Endodermal cell (in vitro differentiated cells): ENCODE measurements at regions not wholly inside any gene's neighbourhood (a gene's known extent, or its start where the extent isn't known, plus 50 kb on each side); places are given as distances from the start of the nearest gene placed in this dataset.

Experiments
- DNase-seq: peaks from one replicate; pipeline ENCODE4 v3.0.0-alpha.2; 2017
- H3K27ac ChIP-seq: 2 replicates; pipeline ENCODE4 v1.5.1; 2013; ENCODE audit warnings: mild to moderate bottlenecking, low read depth, low read length, moderate library complexity
- H3K27me3 ChIP-seq: 2 replicates; pipeline ENCODE4 v1.6.1; 2013; ENCODE audit warnings: mild to moderate bottlenecking, low read length, moderate library complexity; ENCODE audit not compliant: insufficient read depth, control insufficient read depth, poor library complexity, severe bottlenecking
- H3K36me3 ChIP-seq: 2 replicates; pipeline ENCODE4 v1.7.0; 2013; ENCODE audit warnings: mild to moderate bottlenecking, low read length, moderate library complexity; ENCODE audit not compliant: control insufficient read depth, insufficient read depth
- H3K4me1 ChIP-seq: one replicate; pipeline ENCODE4 v1.7.0; 2013; ENCODE audit warnings: low read length; ENCODE audit not compliant: control insufficient read depth, insufficient read depth
- H3K4me3 ChIP-seq: 2 replicates; pipeline ENCODE4 v1.5.1; 2013; ENCODE audit warnings: mild to moderate bottlenecking, low read length, moderate library complexity
- H3K9ac ChIP-seq: 2 replicates; pipeline ENCODE4 v1.6.1; 2013; ENCODE audit warnings: mild to moderate bottlenecking, low read length, moderate library complexity; ENCODE audit not compliant: poor library complexity, severe bottlenecking; ENCODE audit errors: extremely low read depth
- H3K9me3 ChIP-seq: 2 replicates; pipeline ENCODE4 v1.6.1; 2013; ENCODE audit warnings: mild to moderate bottlenecking, low read length, moderate library complexity; ENCODE audit not compliant: control insufficient read depth
- H3K27ac Mint-ChIP-seq: 2 replicates; pipeline ENCODE4 v1.8.0; 2020; ENCODE audit warnings: mixed read lengths
- H3K27me3 Mint-ChIP-seq: 2 replicates; pipeline ENCODE4 v1.8.0; 2021; ENCODE audit warnings: mild to moderate bottlenecking, mixed read lengths; ENCODE audit not compliant: insufficient read depth
- H3K36me3 Mint-ChIP-seq: 2 replicates; pipeline ENCODE4 v1.8.0; 2020; ENCODE audit warnings: low read depth, mixed read lengths
- H3K4me1 Mint-ChIP-seq: 2 replicates; pipeline ENCODE4 v1.8.0; 2020; ENCODE audit warnings: mixed read lengths
- H3K4me3 Mint-ChIP-seq: 2 replicates; pipeline ENCODE4 v1.8.0; 2020; ENCODE audit warnings: mild to moderate bottlenecking, moderate library complexity, mixed read lengths
- H3K9me3 Mint-ChIP-seq: 2 replicates; pipeline ENCODE4 v1.8.0; 2020; ENCODE audit warnings: mild to moderate bottlenecking, mixed read lengths
- WGBS, 2 experiments: methylation state at CpG; one replicate each; pipeline versions ENCODE4 v1.1.5 to v1.1.7; 2013; ENCODE audit warnings: missing lambda C conversion rate in 2 of 2, mixed read lengths in 1 of 2; ENCODE audit not compliant: insufficient coverage in 1 of 2, insufficient read length in 1 of 2; 5-methylcytosine and 5-hydroxymethylcytosine counted together
- TF ChIP-seq, protein P1 (sequence below): fragments of 200-600 bp; sonication (generic); conservative IDR thresholded peaks from 2 replicates; pipeline ENCODE4 v1.5.0; 2021; ENCODE audit warnings: antibody characterized with exemption, mild to moderate bottlenecking

- no peaks in the 10 kb centered on the region for H3K9me3 ChIP-seq
- H3K36me3 ChIP-seq, result no peaks in the 10 kb centered on the region
- no peaks in the 10 kb centered on the region for H3K27me3 Mint-ChIP-seq
- H3K9me3 Mint-ChIP-seq, result no peaks in the 10 kb centered on the region
- TF ChIP-seq, protein P1, sequence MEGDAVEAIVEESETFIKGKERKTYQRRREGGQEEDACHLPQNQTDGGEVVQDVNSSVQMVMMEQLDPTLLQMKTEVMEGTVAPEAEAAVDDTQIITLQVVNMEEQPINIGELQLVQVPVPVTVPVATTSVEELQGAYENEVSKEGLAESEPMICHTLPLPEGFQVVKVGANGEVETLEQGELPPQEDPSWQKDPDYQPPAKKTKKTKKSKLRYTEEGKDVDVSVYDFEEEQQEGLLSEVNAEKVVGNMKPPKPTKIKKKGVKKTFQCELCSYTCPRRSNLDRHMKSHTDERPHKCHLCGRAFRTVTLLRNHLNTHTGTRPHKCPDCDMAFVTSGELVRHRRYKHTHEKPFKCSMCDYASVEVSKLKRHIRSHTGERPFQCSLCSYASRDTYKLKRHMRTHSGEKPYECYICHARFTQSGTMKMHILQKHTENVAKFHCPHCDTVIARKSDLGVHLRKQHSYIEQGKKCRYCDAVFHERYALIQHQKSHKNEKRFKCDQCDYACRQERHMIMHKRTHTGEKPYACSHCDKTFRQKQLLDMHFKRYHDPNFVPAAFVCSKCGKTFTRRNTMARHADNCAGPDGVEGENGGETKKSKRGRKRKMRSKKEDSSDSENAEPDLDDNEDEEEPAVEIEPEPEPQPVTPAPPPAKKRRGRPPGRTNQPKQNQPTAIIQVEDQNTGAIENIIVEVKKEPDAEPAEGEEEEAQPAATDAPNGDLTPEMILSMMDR, result no peak
- DNase-seq, result no peak
- no peak overlapping the region for H3K27ac ChIP-seq
- H3K36me3 Mint-ChIP-seq, result no peaks in the 10 kb centered on the region
- H3K4me3 ChIP-seq, result no peak overlapping the region
- H3K27ac Mint-ChIP-seq, result no peak overlapping the region
- no peaks in the 10 kb centered on the region for H3K27me3 ChIP-seq
- H3K4me3 Mint-ChIP-seq, result no peak overlapping the region
- WGBS, 2 experiments, result 87% methylated on average over 3 of the region's 3 CpGs; no CpG with 5 or more reads in 1 of the 2 experiments
- no peak overlapping the region for H3K9ac ChIP-seq
- no peaks in the 10 kb centered on the region for H3K4me1 Mint-ChIP-seq
- H3K4me1 ChIP-seq, result no peaks in the 10 kb centered on the region
Observed at GRCh38 chr9:100869326-100869725, 159.2 kb upstream of the PLPPR1 start.

- no peak overlapping the region for H3K27ac Mint-ChIP-seq
Observed at GRCh38 chr9:100879884-100880283, 148.6 kb upstream of the PLPPR1 start.

GRCh38 chr9:100880284-100880683 lies 148.2 kb upstream of the PLPPR1 start:
- Histone ChIP-seq H3K9ac (no peak overlapping the region), H3K27me3 (no peaks in the 10 kb centered on the region), H3K36me3 (no peaks in the 10 kb centered on the region), H3K4me3 (no peak overlapping the region), H3K9me3 (no peaks in the 10 kb centered on the region), H3K4me1 (no peaks in the 10 kb centered on the region), H3K27ac (no peak overlapping the region)
- Mint-ChIP-seq H3K27ac (no peak overlapping the region), H3K9me3 (no peaks in the 10 kb centered on the region), H3K4me1 (peaks cover 2% of the 10 kb centered on the region), H3K36me3 (no peaks in the 10 kb centered on the region), H3K4me3 (no peak overlapping the region), H3K27me3 (no peaks in the 10 kb centered on the region)
- 89 to 96% methylated on average over 2 of the region's 2 CpGs for WGBS, 2 experiments
- TF ChIP-seq, protein P1, result no peak
- DNase-seq, result no peak

More at GRCh38 chr9:100879884-100880283, 148.6 kb upstream of the PLPPR1 start:
- peak; percentile 47 for DNase-seq
- Histone ChIP-seq H3K9ac (no peak overlapping the region), H3K4me1 (no peaks in the 10 kb centered on the region), H3K9me3 (no peaks in the 10 kb centered on the region), H3K36me3 (no peaks in the 10 kb centered on the region), H3K27ac (no peak overlapping the region), H3K27me3 (no peaks in the 10 kb centered on the region), H3K4me3 (no peak overlapping the region)
- Mint-ChIP-seq H3K27me3 (no peaks in the 10 kb centered on the region), H3K36me3 (no peaks in the 10 kb centered on the region), H3K9me3 (no peaks in the 10 kb centered on the region), H3K4me3 (no peak overlapping the region), H3K4me1 (peaks cover 2% of the 10 kb centered on the region)
- 81 to 100% methylated on average over 1 of the region's 1 CpG for WGBS, 2 experiments
- TF ChIP-seq, protein P1, result no peak
